GM13977 (cell line): ENCODE measurements at regions not wholly inside any gene's neighbourhood (a gene's known extent, or its start where the extent isn't known, plus 50 kb on each side); places are given as distances from the start of the nearest gene placed in this dataset.
A peak's percentile ranks its signal among the peaks of the same experiment; 100 is the strongest.

Experiments used
- DNase-seq: peaks from one replicate; pipeline ENCODE4 v3.0.0; 2012; ENCODE audit warnings: low spot score
- CTCF ChIP-seq: IDR thresholded peaks from 2 replicates; pipeline ENCODE4 v1.5.1; 2012; ENCODE audit warnings: mild to moderate bottlenecking, control low read depth; ENCODE audit not compliant: insufficient read depth; ENCODE audit errors: extremely low read depth, missing control alignments
- in situ Hi-C: fragments of 300-500 bp; cut with MboI; formaldehyde crosslinking; loops from one replicate; pipeline ENCODE4 v1.12.0; 2022; ENCODE audit warnings: low sequenced_read_pairs, low pct_unique_long_range_greater_than_20kb, mixed read lengths, inconsistent platforms; ENCODE audit not compliant: unreplicated experiment

- in situ Hi-C loops: no loop called here
- no peak for TF ChIP-seq CTCF
- DNase-seq: no peak
Observed at GRCh38 chr11:131235328-131236298, 134.8 kb upstream of the NTM start.

- no peak for DNase-seq
- in situ Hi-C loops: no loop called here
- TF ChIP-seq CTCF: no peak
Observed at GRCh38 chr11:131240421-131240820, 130.0 kb upstream of the NTM start.

GRCh38 chr11:131242476-131243000 is 127.9 kb upstream of the NTM start:
- TF ChIP-seq CTCF: no peak
- in situ Hi-C loops: no loop called here
- DNase-seq: no peak

- in situ Hi-C loops: no loop called here
- no peak for DNase-seq
- TF ChIP-seq CTCF: no peak
Observed at GRCh38 chr11:131246156-131246555, 124.3 kb upstream of the NTM start.

GRCh38 chr11:131246663-131247062 is 123.8 kb upstream of the NTM start:
- DNase-seq: no peak
- TF ChIP-seq CTCF: peak; percentile 47
- in situ Hi-C loops: no loop called here

- TF ChIP-seq CTCF: no peak
- in situ Hi-C loops: no loop called here
- no peak for DNase-seq
Observed at GRCh38 chr11:131248588-131248987, 121.8 kb upstream of the NTM start.
